AG04450 (cell line): ENCODE measurements at regions not wholly inside any gene's neighbourhood (a gene's known extent, or its start where the extent isn't known, plus 50 kb on each side); places are given as distances from the start of the nearest gene placed in this dataset.
A peak's percentile ranks its signal among the peaks of the same experiment; 100 is the strongest.

ENCODE experiments used
- CTCF ChIA-PET: fragments of 300-600, 350-600 bp; formaldehyde crosslinking; extraction: SDS; loops from one replicate; lab custom pipeline; 2022; ENCODE audit warnings: antibody characterized with exemption, inconsistent platforms; lab: Charles Lee
- POLR2A ChIA-PET: fragments of 350-600 bp; formaldehyde crosslinking; extraction: SDS; loops from one replicate; lab custom pipeline; 2021; ENCODE audit warnings: antibody characterized with exemption, inconsistent platforms; lab: Yijun Ruan, JAX
- DNase-seq: peaks from one replicate; pipeline ENCODE4 v3.0.0-alpha.2; 2011; ENCODE audit warnings: low read depth, low spot score
- H3K27ac ChIP-seq: one replicate; pipeline ENCODE4 v1.5.1; 2012; ENCODE audit warnings: low read depth, low read length, control low read depth
- H3K27me3 ChIP-seq: one replicate; pipeline ENCODE4 v1.6.0; 2012; ENCODE audit warnings: low read length; ENCODE audit not compliant: control insufficient read depth, insufficient read depth
- H3K4me3 ChIP-seq: 2 replicates; pipeline ENCODE4 v1.5.1; 2011; ENCODE audit warnings: mild to moderate bottlenecking, low read depth, low read length, control low read depth
- H3K9me3 ChIP-seq: 2 replicates; pipeline ENCODE4 v1.5.1; 2012; ENCODE audit warnings: low read length; ENCODE audit not compliant: control insufficient read depth, insufficient read depth
- CTCF ChIP-seq: IDR thresholded peaks from 2 replicates; pipeline ENCODE4 v1.5.1; 2011; ENCODE audit warnings: low read depth, low read length, control low read depth, inconsistent platforms

- Histone ChIP-seq H3K9me3 (no peaks in the 10 kb centered on the region), H3K27ac (no peak overlapping the region), H3K27me3 (no peaks in the 10 kb centered on the region), H3K4me3 (no peak overlapping the region)
- DNase-seq: no peak
- TF ChIP-seq CTCF: no peak
- ChIA-PET CTCF (interaction anchor here (1.4 to 2.0 kb wide), 2 partner anchors 10 to 306 kb away, joined by 6 read pairs; no protein-coding TSS in a partner anchor), POLR2A (no interaction called here)
Measured at GRCh38 chr12:107437954-107438353, 247.6 kb upstream of the PWP1 start.

- CTCF ChIA-PET: interaction anchor here (1.0 to 2.0 kb wide), 3 partner anchors 9 to 307 kb away, joined by 3 to 6 read pairs (median 6); no protein-coding TSS in a partner anchor
- no peak overlapping the region for H3K27ac ChIP-seq
- DNase-seq: no peak
- TF ChIP-seq CTCF: no peak
- no peak overlapping the region for H3K4me3 ChIP-seq
- H3K27me3 ChIP-seq: no peaks in the 10 kb centered on the region
- no peaks in the 10 kb centered on the region for H3K9me3 ChIP-seq
- POLR2A ChIA-PET: no interaction called here
Measured at GRCh38 chr12:107439026-107439738, 246.4 kb upstream of the PWP1 start.

GRCh38 chr12:107440606-107441005 lies 245.0 kb upstream of the PWP1 start:
- no peak for DNase-seq
- H3K27me3 ChIP-seq: no peaks in the 10 kb centered on the region
- TF ChIP-seq CTCF: no peak
- H3K27ac ChIP-seq: no peak overlapping the region
- ChIA-PET POLR2A (no interaction called here), CTCF (interaction anchor here (3.7 kb wide), 1 partner anchor 309 kb away, joined by 16 read pairs; no protein-coding TSS in a partner anchor)
- no peak overlapping the region for H3K4me3 ChIP-seq
- no peaks in the 10 kb centered on the region; the same call in 1 of the 2 replicates for H3K9me3 ChIP-seq

- H3K27ac ChIP-seq: no peak overlapping the region
- H3K9me3 ChIP-seq: no peaks in the 10 kb centered on the region; the same call in 1 of the 2 replicates
- H3K4me3 ChIP-seq: peak overlapping the region; percentile 42
- ChIA-PET CTCF (interaction anchor here (3.7 kb wide), 1 partner anchor 310 kb away, joined by 16 read pairs; no protein-coding TSS in a partner anchor), POLR2A (interaction anchor here (0.7 kb wide), 1 partner anchor 90 kb away, joined by 3 read pairs; no protein-coding TSS in a partner anchor)
- no peaks in the 10 kb centered on the region for H3K27me3 ChIP-seq
- DNase-seq: no peak
- no peak for TF ChIP-seq CTCF
Measured at GRCh38 chr12:107441665-107442300, 243.8 kb upstream of the PWP1 start.
